GM12865 (cell line): ENCODE measurements at regions not wholly inside any gene's neighbourhood (a gene's known extent, or its start where the extent isn't known, plus 50 kb on each side); places are given as distances from the start of the nearest gene placed in this dataset.

Source experiments
- DNase-seq: peaks from one replicate; pipeline ENCODE4 v3.0.0; 2010; ENCODE audit warnings: low read depth
- H3K4me3 ChIP-seq: 2 replicates; pipeline ENCODE4 v1.5.1; 2011; ENCODE audit warnings: mild to moderate bottlenecking, low read depth, low read length, control low read depth
- CTCF ChIP-seq: IDR thresholded peaks from 2 replicates; pipeline ENCODE4 v1.5.1; 2011; ENCODE audit warnings: low read length, control low read depth, low read depth, inconsistent platforms; ENCODE audit not compliant: insufficient read depth; ENCODE audit errors: missing control alignments

- TF ChIP-seq CTCF, result no peak
- no peak for DNase-seq
- no peak overlapping the region for H3K4me3 ChIP-seq
Measured at GRCh38 chr11:19567996-19568395, 144.6 kb upstream of the NAV2 start.

- no peak for TF ChIP-seq CTCF
- H3K4me3 ChIP-seq, result no peak overlapping the region
- no peak for DNase-seq
Measured at GRCh38 chr11:19566583-19567379, 145.9 kb upstream of the NAV2 start.

- DNase-seq, result no peak
- no peak for TF ChIP-seq CTCF
Measured at GRCh38 chr11:19565639-19566038, 147.0 kb upstream of the NAV2 start.

GRCh38 chr11:19562156-19562555 is 150.5 kb upstream of the NAV2 start:
- no peak for TF ChIP-seq CTCF
- H3K4me3 ChIP-seq, result no peak overlapping the region
- DNase-seq, result no peak

More at GRCh38 chr11:19565639-19566038, 147.0 kb upstream of the NAV2 start:
- no peak overlapping the region for H3K4me3 ChIP-seq

- TF ChIP-seq CTCF, result no peak
- no peak for DNase-seq
Measured at GRCh38 chr11:19561011-19561410, 151.6 kb upstream of the NAV2 start.

GRCh38 chr11:19560156-19560555 is 152.5 kb upstream of the NAV2 start:
- no peak for DNase-seq
- TF ChIP-seq CTCF, result no peak
- no peak overlapping the region for H3K4me3 ChIP-seq

More at GRCh38 chr11:19561011-19561410, 151.6 kb upstream of the NAV2 start:
- H3K4me3 ChIP-seq, result no peak overlapping the region

GRCh38 chr11:19559746-19560145 is 152.9 kb upstream of the NAV2 start:
- DNase-seq, result no peak
- no peak for TF ChIP-seq CTCF
- H3K4me3 ChIP-seq, result no peak overlapping the region
